ENCODE measurements at regions not wholly inside any gene's neighbourhood (a gene's known extent, or its start where the extent isn't known, plus 50 kb on each side); places are given as distances from the start of the nearest gene placed in this dataset.
"Not testable (repeated sequence)": the region's sequence is repeated elsewhere in the genome, so short reads cannot be mapped to it uniquely, and the experiment has no call there.

- not testable (repeated sequence) for DNase-seq (ENCODE audit: low read depth)
Observed at GRCh38 chr5:1583081-1583875, 59.5 kb upstream of the LPCAT1 start.

GRCh38 chr5:1579389-1579788 lies 55.6 kb upstream of the LPCAT1 start:
- DNase-seq (ENCODE audit: low read depth), result not testable (repeated sequence)

GRCh38 chr5:1576851-1577250 lies 53.1 kb upstream of the LPCAT1 start:
- not testable (repeated sequence) for DNase-seq (ENCODE audit: low read depth)

GRCh38 chr5:1575991-1576714 lies 52.4 kb upstream of the LPCAT1 start:
- not testable (repeated sequence) for DNase-seq (ENCODE audit: low read depth)

GRCh38 chr5:1575491-1575890 lies 51.7 kb upstream of the LPCAT1 start:
- DNase-seq (ENCODE audit: low read depth), result not testable (repeated sequence)

- DNase-seq (ENCODE audit: low read depth), result not testable (repeated sequence)
Observed at GRCh38 chr5:1574023-1574318, 50.2 kb upstream of the LPCAT1 start.

GRCh38 chr5:1573217-1574022 lies 49.7 kb upstream of the LPCAT1 start:
- not testable (repeated sequence) for DNase-seq (ENCODE audit: low read depth)
